Memory B cell (primary cell): ENCODE measurements at regions not wholly inside any gene's neighbourhood (a gene's known extent, or its start where the extent isn't known, plus 50 kb on each side); places are given as distances from the start of the nearest gene placed in this dataset.
"Not testable (repeated sequence)": the region's sequence is repeated elsewhere in the genome, so short reads cannot be mapped to it uniquely, and the experiment has no call there.

ENCODE experiments used
- ATAC-seq: fragments of 150-1000 bp; cut with Tn5 transposase; 2 replicates; pipeline ENCODE4 v1.10.0; 2021; ENCODE audit warnings: low read depth, mild to moderate bottlenecking, moderate library complexity
- DNase-seq, 2 donors: peaks; one replicate each; pipeline ENCODE4 v3.0.0; 2022; ENCODE audit warnings: low spot score in 2 of 2
- H3K27ac Mint-ChIP-seq: one replicate; pipeline ENCODE4 v1.8.0; 2022; ENCODE audit warnings: mild to moderate bottlenecking, moderate library complexity, mixed read lengths
- H3K27me3 Mint-ChIP-seq: one replicate; pipeline ENCODE4 v1.8.0; 2022; ENCODE audit warnings: mixed read lengths
- H3K36me3 Mint-ChIP-seq: one replicate; pipeline ENCODE4 v1.8.0; 2022; ENCODE audit warnings: mild to moderate bottlenecking, mixed read lengths
- H3K4me1 Mint-ChIP-seq: one replicate; pipeline ENCODE4 v1.8.0; 2022; ENCODE audit warnings: mixed read lengths
- H3K4me3 Mint-ChIP-seq: one replicate; pipeline ENCODE4 v1.8.0; 2022; ENCODE audit warnings: mild to moderate bottlenecking, moderate library complexity, mixed read lengths
- H3K9me3 Mint-ChIP-seq: one replicate; pipeline ENCODE4 v1.8.0; 2022; ENCODE audit warnings: mixed read lengths

DNA sequence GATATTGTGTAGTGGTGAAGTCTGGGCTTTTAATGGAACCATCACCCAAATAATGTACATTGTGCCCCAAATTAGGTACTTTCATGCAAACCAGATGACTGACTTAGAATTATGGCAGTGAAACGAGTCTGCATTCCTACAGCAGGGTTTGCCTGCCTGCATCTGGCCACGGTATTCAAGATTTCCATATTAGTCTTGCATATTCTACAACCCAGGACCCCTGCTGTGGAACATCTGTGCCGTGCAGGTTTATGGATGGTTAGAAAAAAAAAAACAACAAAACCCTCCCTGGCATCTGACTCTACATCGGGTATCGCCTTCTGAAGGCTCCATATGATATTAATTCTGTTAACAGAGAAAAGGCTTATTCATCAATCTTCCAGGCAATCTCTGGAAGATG lies 394.8 kb downstream of the DCDC2C start:
- no peaks in the 10 kb centered on the region for H3K27me3 Mint-ChIP-seq
- H3K27ac Mint-ChIP-seq, result no peak overlapping the region
- no peaks in the 10 kb centered on the region for H3K36me3 Mint-ChIP-seq
- no peak for ATAC-seq
- H3K4me1 Mint-ChIP-seq, result no peaks in the 10 kb centered on the region
- H3K9me3 Mint-ChIP-seq, result no peaks in the 10 kb centered on the region
- H3K4me3 Mint-ChIP-seq, result no peak overlapping the region
- DNase-seq, result no peak

DNA sequence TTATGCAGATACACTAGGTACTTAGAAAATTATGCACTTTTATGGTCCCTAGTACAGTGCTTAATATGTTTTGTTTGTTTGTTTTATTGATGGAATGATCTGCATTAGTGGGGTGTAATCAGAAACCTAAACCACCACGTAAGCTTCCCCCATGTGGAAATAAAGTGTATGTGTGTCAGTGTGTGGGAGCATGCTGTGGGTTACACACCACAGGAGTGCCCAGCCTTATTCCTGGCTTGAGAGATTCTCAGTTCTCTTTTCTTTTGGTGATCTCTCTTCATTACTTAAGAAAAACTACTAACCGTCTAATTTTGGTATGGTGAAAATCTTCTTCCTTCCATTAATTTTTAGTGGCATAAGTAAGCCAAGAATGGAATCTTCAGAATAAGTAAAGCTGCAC lies 398.6 kb downstream of the DCDC2C start:
- Mint-ChIP-seq H3K27ac (no peak overlapping the region), H3K27me3 (no peaks in the 10 kb centered on the region), H3K36me3 (no peaks in the 10 kb centered on the region), H3K4me3 (no peak overlapping the region), H3K9me3 (peaks cover 2% of the 10 kb centered on the region), H3K4me1 (no peaks in the 10 kb centered on the region)
- ATAC-seq, result no peak
- no peak for DNase-seq

DNA sequence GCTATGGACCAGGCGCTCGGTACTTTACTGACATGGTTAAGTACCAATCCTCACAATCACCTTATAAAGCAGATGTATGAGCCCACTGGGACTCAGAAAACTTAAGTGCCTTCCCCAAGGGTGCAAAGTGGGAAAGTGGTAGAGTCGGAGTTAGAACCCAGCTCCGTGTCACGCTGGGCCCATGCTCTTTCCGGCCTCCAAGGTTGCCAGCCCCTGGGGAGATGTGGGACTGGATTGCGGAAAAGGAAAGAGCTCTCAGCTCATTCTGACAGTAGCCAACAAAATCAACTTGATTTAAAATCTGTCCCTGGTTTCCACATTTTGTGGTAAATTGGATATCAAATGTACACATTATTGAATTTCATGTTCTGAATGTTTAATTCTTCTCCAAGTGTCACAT lies 403.8 kb downstream of the DCDC2C start:
- no peak overlapping the region for H3K4me3 Mint-ChIP-seq
- no peaks in the 10 kb centered on the region for H3K36me3 Mint-ChIP-seq
- H3K4me1 Mint-ChIP-seq, result no peaks in the 10 kb centered on the region
- no peak for DNase-seq
- no peaks in the 10 kb centered on the region for H3K27me3 Mint-ChIP-seq
- ATAC-seq, result no peak
- H3K27ac Mint-ChIP-seq, result no peak overlapping the region
- peaks cover 2% of the 10 kb centered on the region for H3K9me3 Mint-ChIP-seq

DNA sequence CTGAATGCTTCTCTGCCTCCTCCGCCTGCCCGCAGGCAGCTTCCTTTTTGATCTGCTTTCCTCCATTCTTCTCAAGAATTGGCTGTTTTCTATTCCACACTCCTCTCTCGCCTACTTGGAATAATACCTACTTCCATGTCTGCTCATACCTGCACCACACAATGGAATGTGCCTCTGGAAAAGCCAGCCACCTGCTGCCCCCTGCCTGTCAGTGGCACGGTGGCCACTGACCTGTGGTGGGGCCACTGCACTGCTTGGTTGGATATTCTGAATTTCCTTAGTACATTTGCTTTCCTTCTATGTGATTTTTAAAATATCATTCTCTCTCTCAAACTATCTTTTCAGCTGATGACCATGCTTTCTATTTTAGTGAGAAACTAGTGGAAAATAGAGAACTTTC lies 406.9 kb downstream of the DCDC2C start:
- ATAC-seq, result no peak
- DNase-seq, result no peak
- Mint-ChIP-seq H3K36me3 (no peaks in the 10 kb centered on the region), H3K27ac (no peak overlapping the region), H3K27me3 (no peaks in the 10 kb centered on the region), H3K4me1 (no peaks in the 10 kb centered on the region), H3K9me3 (no peaks in the 10 kb centered on the region), H3K4me3 (no peak overlapping the region)

DNA sequence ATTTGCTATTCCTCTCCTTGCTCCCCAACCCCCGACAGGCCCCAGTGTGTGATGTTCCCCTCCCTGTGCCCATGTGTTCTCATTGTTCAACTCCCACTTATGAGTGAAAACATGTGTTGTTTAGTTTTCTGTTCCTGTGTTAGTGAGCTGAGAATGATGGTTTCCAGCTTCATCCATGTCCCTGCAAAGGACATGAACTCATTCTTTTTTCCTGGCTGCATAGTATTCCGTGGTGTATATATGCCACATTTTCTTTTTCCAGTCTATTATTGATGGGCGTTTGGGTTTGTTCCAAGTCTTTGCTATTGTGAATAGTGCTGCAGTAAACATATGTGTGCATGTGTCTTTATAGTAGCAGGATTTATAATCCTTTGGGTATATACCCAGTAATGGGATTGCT lies 412.1 kb downstream of the DCDC2C start:
- not testable (repeated sequence) for DNase-seq, H3K36me3 Mint-ChIP-seq, H3K4me3 Mint-ChIP-seq, ATAC-seq, H3K27ac Mint-ChIP-seq, H3K27me3 Mint-ChIP-seq, H3K4me1 Mint-ChIP-seq
- H3K9me3 Mint-ChIP-seq, result peaks cover 13% of the 10 kb centered on the region

GRCh38 chr2:4122726-4123125 lies 419.4 kb downstream of the DCDC2C start:
- Mint-ChIP-seq H3K27ac (no peak overlapping the region), H3K36me3 (no peaks in the 10 kb centered on the region), H3K4me1 (no peaks in the 10 kb centered on the region), H3K4me3 (no peak overlapping the region), H3K9me3 (peaks cover 19% of the 10 kb centered on the region), H3K27me3 (no peaks in the 10 kb centered on the region)
- DNase-seq (no peak), ATAC-seq (no peak)

DNA sequence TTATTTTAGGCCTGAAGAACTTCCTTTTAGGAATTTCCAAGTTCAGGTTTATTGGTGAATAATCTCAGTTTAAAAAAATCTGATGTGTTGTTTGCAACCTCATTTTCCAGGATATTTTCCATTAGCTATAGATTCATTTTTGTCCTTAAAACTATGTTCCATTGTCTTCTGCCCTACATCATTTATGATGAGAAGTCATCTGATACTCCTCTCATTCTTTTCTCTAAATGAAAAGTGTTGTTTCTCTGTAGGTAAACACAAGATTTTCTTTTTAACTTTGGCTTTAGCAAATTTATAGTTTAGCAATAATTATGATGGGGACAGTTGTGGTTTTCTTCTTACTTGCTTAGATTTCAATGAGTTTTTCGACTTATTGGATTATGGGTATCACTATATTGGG lies 427.3 kb downstream of the DCDC2C start:
- Mint-ChIP-seq H3K27me3 (no peaks in the 10 kb centered on the region), H3K27ac (no peak overlapping the region), H3K4me1 (no peaks in the 10 kb centered on the region), H3K36me3 (no peaks in the 10 kb centered on the region), H3K4me3 (no peak overlapping the region), H3K9me3 (peaks cover 20% of the 10 kb centered on the region)
- DNase-seq, result no peak
- no peak for ATAC-seq

- no peak for DNase-seq
- H3K36me3 Mint-ChIP-seq, result no peaks in the 10 kb centered on the region
- no peak overlapping the region for H3K4me3 Mint-ChIP-seq
- no peak overlapping the region for H3K27ac Mint-ChIP-seq
- no peaks in the 10 kb centered on the region for H3K4me1 Mint-ChIP-seq
- ATAC-seq, result no peak
- H3K9me3 Mint-ChIP-seq, result peaks cover 16% of the 10 kb centered on the region
- H3K27me3 Mint-ChIP-seq, result no peaks in the 10 kb centered on the region
Observed at GRCh38 chr2:4134551-4135550, 431.5 kb downstream of the DCDC2C start.

DNA sequence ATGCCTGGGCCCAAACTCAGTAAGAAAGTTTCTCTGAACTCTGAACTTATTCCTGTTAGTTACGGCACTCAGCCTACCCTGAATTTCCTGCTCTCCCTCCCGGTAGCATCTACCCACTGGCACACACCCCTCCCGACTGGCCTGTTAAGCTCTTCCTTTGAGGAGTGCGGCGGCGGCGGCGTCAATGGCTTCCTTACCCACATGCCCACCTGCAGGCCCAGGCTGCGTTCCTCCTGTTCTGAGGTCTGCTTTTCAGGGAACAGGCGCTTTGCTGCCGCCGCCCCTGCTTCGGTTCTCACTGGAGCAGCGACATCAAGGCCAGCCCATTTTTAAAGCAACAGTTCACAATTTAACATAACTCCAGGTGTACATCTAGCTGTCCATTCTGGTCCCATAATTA lies 432.4 kb downstream of the DCDC2C start:
- DNase-seq, result no peak
- H3K27ac Mint-ChIP-seq, result no peak overlapping the region
- H3K4me3 Mint-ChIP-seq, result no peak overlapping the region
- H3K27me3 Mint-ChIP-seq, result no peaks in the 10 kb centered on the region
- ATAC-seq, result no peak
- H3K4me1 Mint-ChIP-seq, result no peaks in the 10 kb centered on the region
- H3K36me3 Mint-ChIP-seq, result no peaks in the 10 kb centered on the region
- H3K9me3 Mint-ChIP-seq, result peaks cover 14% of the 10 kb centered on the region

DNA sequence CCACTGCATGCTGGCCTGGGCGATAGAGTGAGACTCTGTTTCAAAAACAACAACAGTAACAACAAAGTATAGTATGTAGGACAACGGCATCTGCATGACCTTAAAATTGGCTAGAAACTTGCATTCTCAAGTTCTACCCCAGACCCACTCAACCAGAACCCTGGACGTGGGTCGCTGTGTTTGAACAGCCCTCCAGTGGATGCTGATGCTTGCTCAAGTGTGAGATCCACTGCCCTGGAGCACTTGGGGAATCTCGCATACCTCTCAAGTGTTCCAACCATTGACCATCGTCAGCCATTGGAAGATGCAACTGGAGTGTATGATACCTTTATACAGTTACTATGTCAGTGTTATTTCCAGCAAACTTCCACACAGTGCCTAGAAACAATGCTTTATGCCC lies 435.9 kb downstream of the DCDC2C start:
- H3K36me3 Mint-ChIP-seq, result no peaks in the 10 kb centered on the region
- DNase-seq (no peak), ATAC-seq (no peak)
- H3K4me3 Mint-ChIP-seq, result no peak overlapping the region
- H3K27me3 Mint-ChIP-seq, result no peaks in the 10 kb centered on the region
- peaks cover 8% of the 10 kb centered on the region for H3K9me3 Mint-ChIP-seq
- H3K27ac Mint-ChIP-seq, result no peak overlapping the region
- no peaks in the 10 kb centered on the region for H3K4me1 Mint-ChIP-seq

GRCh38 chr2:4139731-4140130 lies 436.4 kb downstream of the DCDC2C start:
- H3K27ac Mint-ChIP-seq, result no peak overlapping the region
- H3K36me3 Mint-ChIP-seq, result no peaks in the 10 kb centered on the region
- peaks cover 9% of the 10 kb centered on the region for H3K9me3 Mint-ChIP-seq
- no peaks in the 10 kb centered on the region for H3K4me1 Mint-ChIP-seq
- DNase-seq (no peak), ATAC-seq (no peak)
- H3K4me3 Mint-ChIP-seq, result no peak overlapping the region
- no peaks in the 10 kb centered on the region for H3K27me3 Mint-ChIP-seq

DNA sequence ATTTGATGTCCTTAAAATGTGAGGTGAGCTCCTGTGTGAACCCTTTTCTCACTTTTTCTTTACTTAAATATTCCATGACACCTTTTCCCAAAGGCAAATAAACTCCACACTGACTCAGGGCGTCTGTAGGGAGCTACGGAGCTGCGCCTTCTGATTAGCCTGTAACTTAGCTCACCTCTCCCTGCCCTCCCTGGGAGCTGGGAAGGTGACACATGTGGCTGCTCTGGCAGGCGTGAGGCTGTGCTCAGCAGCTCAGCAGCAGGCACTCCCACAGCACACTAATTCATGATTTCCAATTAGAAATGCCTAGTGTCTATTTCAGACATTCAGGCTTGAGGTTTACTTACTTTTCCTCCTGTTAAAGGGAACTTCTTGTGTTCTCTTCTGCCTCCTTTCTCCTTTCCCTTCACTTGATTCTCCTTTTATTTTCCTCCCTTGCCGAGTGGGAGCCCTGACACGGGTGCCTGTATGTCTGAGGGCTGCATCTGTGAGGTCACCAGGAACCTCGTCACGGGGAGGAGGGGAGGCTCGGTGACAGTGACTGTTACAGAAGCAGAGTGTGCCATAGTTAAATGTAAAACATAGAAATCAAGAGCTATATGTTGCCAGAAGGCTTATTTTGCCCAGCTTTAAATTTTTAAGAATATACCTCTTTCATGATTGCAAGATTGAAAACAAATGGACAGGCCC lies 437.1 kb downstream of the DCDC2C start:
- peaks cover 9% of the 10 kb centered on the region for H3K9me3 Mint-ChIP-seq
- ATAC-seq, result no peak
- H3K4me1 Mint-ChIP-seq, result no peaks in the 10 kb centered on the region
- H3K36me3 Mint-ChIP-seq, result no peaks in the 10 kb centered on the region
- no peak overlapping the region for H3K4me3 Mint-ChIP-seq
- no peaks in the 10 kb centered on the region for H3K27me3 Mint-ChIP-seq
- H3K27ac Mint-ChIP-seq, result no peak overlapping the region
- no peak for DNase-seq

DNA sequence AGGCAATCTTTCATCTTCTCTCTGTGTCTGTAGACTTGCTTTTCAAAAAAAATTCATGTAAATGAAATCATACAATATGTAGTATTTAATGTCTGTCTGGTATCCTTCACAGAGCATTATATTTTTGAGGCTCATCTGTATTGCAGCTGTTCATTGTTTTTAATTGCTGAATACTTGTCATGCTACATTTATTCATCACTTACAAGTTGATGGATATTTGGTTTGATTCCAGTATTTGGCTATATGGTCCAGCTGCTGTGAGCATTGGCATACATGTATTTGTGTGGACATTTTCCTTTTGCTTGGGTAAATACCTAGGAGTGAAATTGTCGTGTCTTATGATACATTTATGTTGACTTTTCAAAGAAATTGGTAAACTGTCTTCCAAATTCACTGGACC lies 441.4 kb downstream of the DCDC2C start:
- no peaks in the 10 kb centered on the region for H3K36me3 Mint-ChIP-seq
- no peak overlapping the region for H3K27ac Mint-ChIP-seq
- DNase-seq, result no peak
- peaks cover 8% of the 10 kb centered on the region for H3K9me3 Mint-ChIP-seq
- no peaks in the 10 kb centered on the region for H3K4me1 Mint-ChIP-seq
- no peak overlapping the region for H3K4me3 Mint-ChIP-seq
- H3K27me3 Mint-ChIP-seq, result no peaks in the 10 kb centered on the region
- ATAC-seq, result no peak

DNA sequence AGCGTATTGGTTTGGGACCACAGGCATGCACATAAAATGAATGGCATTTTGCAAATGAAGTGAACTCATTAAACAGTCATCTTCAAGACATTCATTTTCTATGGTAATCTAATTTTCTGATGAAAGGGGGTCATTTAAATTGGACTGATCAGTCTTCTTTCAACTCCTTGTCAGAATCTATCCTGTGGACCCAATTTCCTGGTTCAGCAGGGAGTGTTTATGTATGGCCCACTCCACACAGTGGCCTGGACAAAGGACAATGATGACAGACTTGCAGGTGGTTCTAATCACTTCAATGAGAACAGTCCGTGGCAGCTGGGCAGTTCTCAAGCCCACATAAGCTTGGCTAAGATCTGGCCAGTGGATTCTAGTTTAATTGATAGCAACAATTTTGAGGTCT lies 448.1 kb downstream of the DCDC2C start:
- Mint-ChIP-seq H3K9me3 (peaks cover 7% of the 10 kb centered on the region), H3K27ac (no peak overlapping the region), H3K27me3 (no peaks in the 10 kb centered on the region), H3K4me1 (no peaks in the 10 kb centered on the region), H3K4me3 (no peak overlapping the region), H3K36me3 (no peaks in the 10 kb centered on the region)
- no peak for DNase-seq
- ATAC-seq, result no peak
